NCI-H345 treated with DMSO at 0.1 percent for 48 hours (cell line): ENCODE measurements at regions not wholly inside any gene's neighbourhood (a gene's known extent, or its start where the extent isn't known, plus 50 kb on each side); places are given as distances from the start of the nearest gene placed in this dataset.

Experiments used
- DNase-seq: peaks from one replicate; lab custom pipeline; 2025; ENCODE audit not compliant: unreplicated experiment; lab: John Stamatoyannopoulos, UW

DNA sequence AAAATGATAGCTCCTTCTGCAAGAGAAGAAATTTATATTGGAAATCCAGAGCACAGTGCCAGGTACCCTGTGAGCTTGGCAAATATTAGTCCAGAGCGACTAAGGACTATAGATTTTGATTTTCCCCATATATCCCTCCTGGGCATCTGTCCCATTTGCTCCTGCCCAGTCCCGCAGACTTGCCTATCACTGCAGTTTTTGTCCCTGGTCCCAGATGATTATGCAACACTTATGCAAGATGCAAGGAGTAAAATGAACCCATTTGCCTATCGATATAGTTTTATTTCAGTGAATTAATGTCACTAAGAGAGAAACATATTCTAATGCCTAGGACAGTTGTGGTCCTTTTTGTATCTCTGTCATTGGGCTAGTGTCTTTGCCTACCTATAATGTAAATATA, 215.9 kb upstream of the BMP4 start:
- no peak for DNase-seq

DNA sequence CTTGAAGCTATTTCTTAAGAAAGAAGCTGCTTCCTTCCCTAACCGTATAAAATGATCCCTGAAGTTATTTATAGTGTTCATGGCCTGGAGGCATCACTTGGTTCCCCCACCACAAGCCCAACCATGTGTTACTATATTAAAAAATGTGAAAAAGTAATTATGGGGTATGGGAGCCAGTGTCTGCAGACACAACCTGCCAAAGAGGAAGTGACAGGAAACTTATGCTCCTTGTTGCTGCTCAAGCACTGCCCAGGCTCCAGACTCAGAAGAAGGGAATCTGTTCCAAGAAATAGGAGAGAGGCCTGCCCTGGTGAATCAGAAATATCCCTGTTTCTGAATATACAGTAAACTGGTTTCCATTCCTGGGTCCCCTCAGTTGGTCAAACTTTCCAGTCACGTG, 217.2 kb upstream of the BMP4 start:
- no peak for DNase-seq

DNA sequence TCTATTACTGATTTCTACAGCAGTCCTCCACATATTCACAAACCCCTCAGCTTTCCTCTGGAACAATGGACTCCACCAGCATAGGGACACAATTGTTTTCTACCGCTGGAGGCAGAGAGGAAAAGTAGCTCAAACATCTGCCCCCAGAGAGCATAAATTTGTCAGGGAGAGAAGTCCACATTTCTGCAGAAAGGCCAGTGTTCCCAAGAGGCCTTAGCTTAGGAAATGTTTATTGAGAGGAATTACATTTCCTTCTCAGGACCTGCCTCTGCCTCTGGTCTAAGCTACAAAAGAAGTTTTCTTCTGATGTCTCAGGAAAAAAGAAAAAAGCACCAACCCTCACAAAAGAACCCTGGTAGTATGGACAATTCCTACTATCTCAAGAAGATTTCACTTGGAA, 217.8 kb upstream of the BMP4 start:
- DNase-seq, result no peak

DNA sequence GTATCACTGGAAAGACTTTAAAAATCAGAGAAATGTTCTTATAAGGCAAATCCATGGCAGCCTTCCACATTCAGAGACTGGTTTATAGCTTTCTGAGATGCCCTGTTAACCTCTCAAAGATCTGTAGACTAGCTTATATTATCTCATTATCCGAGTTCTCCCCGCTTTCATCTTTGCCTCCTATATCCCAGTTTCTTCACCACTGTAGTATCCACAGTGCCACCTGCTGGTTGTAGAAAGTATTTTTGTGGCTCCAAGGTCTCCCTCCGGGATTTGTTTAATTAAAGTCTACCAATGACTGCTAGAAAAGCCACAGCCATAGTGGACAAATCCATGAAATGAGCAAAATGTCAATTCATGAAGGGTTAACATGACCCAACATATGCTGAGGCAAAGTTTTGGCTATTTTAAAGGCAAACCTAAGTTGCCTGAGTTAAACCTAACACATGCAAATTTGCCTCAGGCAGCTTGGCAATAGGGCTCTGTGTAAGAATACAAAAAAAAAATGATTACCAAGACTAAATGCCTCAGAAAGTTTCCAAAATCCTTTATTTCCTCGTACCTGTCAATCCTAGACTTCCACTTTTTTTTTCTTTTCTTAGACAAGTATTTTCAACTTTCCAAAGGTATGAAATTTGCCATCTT, 218.8 kb upstream of the BMP4 start:
- DNase-seq, result peak; percentile 54

DNA sequence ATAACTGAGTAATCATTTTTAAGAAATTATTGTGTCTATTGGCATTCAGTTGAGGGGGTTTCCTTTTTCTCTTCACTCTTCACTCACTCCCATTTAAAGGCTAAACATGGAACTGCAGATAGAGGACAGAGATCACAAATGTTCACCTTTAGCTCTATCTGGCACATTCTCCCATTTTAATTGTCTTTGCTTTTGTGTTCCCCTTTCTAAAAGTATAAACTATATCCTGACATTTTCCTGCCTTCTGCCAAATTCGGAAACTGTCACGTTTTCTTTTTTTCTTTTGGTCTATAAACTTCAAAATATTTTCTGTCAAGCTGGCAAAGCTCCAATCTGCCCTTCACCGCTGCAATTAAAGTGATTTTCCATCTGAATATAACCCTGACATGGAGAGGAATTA, 219.8 kb upstream of the CDKN3 start:
- no peak for DNase-seq

DNA sequence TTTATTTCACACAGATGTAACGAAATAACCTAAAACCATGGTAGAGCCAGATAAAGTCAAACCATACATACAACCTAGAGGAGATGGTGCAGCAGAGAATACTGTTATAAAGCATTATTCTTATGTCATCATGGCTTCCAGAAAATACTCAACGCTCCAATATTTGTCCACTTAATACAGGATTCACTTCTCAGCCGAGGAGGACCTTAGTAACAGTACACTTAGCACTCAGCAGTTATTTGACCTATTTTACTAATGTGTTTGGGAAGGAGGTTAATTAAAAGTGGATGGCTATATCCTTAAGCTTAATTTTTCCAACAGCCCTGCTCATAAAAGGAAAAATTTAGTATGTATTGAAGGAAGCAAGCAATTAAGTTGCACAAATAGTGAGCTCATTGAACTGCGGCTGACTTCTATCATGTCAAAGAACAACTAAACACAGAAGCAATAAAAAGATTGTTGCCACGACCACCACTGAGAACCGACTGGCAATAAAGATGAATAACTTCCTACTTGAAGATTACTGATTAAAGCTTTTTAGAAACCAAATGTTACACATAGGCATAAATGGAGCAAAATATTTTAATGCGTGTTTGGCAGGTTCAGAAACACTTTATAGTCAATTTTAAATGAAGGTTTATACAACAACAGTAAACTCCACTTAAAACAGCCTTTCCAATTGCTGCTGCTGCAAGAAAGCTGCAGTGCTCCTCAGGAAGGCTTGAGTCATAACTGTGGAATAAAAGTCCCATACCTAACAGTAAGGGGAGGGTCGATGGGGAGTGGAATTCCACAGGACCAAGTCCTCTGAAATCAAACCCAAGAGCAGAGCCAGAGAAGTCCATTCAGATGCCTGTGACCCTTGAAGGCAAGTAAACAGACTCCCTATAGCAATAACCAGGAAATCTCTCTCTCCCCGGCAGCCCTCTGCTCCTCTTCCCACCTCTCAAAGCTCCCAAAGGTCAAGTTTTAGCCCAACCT, 218.9 kb upstream of the CDKN3 start:
- DNase-seq, result no peak

DNA sequence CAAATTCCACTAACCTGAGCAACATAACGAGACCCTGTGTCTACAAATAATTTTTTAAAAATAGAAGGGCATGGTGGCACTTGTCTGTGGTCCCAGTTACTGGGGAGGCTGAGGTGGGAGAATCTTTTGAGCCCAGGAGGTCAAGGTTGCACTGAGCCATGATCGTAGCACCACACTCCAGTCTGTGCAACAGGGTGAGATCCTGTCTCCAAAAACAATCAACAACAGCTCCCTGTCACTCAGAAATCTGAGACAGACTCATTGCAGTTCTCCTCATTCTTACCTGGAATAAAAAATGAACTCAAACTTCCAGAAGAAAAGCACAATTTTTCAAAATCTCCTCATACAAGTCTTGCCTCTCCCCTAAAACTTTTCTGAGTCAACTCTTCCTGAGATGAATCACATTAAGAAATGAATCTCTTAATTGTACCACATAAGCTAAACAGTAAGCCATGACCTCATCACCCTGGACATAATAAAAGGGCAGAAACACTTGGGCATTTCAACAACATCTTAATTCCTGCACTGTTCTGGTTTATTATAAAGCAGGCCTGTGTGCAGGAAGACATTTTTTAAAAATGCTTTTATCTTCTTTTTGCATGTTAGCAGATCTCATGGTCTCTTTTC, 214.3 kb upstream of the CDKN3 start:
- no peak for DNase-seq

DNA sequence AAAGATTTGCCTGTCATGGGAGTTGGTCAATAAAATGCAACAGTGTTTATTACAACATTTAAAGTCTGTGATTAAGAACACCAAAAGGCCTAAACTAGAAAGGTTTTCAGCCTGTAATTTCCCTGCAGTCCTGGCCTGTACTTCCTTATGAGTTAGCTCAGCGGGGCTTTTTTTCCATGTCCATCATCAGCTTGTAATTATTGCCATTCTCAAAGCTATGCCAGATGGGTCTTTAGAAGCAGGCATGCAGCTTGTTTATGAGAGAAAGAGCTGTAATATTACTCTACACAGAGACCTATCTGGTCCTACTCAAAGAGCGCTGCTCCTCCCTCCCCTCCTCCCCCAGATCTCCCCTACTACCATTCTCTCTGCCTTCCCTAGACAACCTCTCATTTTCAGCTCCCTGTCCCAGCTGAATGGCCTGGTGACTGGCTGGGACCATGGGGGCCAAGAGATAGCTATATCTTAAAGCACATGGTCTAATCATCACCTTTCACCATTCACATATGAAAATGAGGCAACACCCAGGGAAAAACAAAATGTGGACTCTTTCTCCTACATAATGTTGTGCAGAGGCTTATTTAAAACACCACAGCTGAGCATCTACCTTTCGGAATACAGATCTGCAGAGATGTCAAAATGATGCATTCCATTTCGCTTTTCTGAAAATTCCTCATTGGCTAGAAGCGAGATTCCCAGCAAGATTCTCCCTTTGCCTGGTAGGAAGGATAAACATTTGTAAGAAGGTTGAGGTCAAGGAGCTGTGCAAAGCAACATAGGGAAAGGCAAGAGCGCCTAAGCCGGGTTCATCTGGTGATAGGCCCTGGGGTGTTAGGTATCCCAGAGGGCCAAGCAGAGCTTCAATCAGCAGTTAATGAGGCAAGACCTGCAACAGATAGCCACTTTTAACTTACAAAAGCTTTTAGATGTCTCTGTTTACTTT, 209.7 kb upstream of the CDKN3 start:
- DNase-seq, result peak; percentile 16

DNA sequence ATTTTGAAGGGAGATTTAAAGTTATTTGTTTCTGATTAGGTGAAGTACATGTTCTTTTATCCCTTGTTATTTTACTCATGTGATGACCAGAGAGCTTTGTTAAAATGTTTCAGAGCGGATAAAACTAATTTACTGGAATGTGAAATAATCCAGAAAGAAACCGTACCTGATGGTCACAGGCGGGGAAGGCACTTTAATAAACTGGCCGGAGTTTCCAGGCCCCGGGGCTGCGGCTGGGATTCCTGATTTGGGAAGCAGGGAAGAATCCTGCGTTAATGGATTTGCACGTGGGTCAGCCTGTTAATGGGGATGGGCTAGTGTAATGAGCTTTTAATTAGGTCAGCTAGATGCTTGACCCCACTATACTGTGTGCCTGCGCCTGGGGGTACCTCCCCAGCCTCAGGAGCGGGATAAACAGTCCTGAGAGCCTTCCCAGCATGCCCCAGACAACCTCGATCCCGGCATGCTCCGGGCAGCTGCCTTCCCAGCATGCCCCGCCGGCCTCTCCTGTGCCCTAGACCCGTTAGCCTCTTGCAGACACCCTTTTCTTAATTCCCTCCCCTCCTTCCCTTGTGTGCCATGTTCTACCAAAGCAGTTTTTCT, 208.6 kb upstream of the CDKN3 start:
- no peak for DNase-seq

DNA sequence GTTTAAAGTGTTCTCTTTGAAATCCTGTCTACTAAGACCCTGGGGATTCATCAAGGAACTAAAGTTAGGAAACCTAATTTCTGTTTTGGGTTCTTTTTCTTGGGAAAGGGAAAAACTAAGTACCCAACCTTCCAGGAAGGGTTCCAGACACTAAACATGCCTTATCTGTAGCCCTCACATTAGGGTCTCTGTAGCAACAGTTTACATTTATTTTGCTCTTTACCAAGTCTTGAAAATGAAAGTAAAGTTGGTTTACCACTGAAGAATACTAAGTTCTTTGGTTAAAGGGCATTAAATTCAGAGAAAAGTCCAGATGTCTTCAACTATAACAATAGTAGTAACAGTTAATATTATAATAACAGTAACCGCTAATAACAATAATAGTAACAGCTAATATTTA, 207.5 kb upstream of the CDKN3 start:
- DNase-seq, result no peak

DNA sequence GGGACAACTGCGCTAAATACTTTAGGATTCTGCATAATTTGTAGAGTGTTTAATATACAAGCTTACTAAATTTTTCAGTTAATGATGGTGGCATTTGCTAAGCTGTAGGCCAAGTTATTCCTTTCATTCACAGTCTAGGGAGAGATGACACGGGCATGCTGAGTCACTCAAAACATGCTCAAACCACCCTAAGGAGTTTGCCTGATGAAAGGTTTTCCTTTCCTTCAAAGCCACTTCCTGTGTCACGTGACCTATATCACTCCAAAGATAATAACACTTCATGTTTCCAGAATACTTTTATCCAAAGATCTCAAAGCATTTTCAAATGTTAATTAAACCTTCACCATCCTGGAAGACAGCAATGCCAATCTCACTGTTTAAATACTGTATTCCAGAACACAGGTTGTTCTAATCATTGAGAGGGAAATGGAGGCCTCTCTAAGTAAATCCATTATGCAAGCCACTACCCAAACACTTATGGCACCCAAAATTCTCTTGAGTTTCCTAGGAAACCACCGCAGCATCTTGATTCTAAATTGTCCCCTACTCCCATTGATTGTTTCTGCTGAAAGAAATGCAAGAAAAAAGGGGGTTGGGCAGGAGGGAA, 207.0 kb upstream of the CDKN3 start:
- no peak for DNase-seq

DNA sequence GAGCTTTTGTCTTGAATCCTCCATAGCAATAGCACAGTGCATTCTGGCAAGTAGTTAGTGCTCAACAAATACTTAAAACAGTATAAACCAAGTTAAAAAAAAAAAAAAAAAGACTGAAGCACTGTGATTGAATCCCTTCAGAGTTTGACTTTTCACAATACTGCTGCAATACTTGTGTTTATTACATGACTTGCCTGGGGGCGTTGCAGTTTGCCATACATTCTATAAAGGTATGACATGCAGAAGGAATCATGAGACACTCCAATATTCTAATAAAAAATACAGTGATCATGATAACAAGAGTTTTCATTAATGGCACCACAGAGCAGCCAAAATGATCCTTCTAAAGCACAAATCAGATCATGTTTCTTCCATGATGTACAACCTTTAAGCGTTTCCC, 205.0 kb upstream of the CDKN3 start:
- DNase-seq, result no peak

DNA sequence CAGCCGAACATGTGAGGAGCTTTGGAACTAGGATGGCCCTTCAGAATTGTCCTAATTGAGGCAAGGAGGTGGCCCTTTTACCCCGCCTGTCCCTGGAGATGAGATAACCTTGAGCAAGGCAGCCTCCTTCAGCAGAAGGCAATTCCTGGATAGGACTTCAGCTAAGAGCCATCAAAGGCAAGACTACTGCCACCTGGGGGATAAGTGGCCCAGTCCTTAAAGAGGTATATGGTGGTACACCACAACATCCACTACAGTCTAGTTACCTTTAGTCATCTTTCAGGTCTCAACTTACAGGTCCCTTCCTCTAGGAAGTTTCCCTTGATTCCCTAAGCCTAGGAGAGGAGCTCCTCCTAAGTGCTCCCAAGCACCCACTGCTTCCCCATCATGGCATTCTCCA, 204.2 kb upstream of the CDKN3 start:
- no peak for DNase-seq

DNA sequence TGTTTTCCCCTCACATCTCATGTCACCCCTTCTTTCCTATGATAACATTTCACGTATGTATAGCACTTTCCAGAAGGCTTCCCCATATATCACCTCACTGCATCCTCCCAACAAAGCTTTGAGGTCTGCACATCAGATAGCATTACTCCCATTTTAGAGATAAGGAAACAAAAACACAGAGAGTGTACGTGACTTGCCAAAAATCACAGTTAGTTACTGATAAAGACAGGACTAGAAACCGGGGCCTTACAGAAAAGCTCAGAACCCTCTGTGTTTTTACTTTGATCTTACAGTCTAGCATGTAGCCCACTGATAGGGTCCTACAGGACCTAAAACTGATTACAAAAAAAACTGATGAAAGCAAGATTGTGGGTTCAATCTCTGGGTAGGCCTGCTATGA, 202.9 kb upstream of the CDKN3 start:
- DNase-seq, result no peak

DNA sequence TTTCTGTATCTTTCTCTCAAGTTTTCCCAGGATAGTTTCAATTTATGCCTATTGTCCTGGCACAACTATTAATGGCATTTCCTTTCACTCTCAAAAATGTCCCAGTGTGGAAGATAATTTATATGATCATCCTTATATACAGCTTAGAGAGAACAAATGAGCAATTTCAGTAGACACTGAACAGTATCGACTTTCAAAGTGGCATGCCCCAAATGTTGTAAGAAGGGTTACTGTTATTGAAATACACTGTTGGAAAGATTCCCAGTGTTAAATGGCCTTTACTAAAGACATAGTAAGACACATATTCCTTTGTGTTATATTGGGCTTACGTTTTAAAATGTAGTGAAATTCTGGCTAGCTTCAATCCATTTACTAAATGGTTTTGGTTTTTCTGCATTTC, 202.3 kb upstream of the CDKN3 start:
- DNase-seq, result no peak

DNA sequence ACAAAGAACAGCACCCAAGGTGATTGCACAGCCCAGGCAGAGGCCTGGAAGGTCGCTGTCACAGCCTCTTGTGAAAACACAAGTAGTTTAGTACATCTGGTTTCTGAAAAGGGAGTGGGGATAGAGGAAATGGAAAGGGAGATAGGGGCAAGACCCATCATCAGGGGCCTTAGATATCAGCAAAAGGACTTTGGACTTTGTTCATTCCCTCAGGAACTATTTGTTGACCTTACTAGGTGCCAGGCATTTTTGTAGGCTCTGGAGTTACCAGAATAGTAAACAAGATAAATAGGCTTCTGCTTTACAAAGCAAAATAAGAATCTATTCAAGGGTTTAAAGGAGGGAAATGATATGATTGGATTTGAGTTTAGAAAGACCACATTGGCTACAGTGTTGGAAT, 199.4 kb upstream of the CDKN3 start:
- DNase-seq, result no peak

DNA sequence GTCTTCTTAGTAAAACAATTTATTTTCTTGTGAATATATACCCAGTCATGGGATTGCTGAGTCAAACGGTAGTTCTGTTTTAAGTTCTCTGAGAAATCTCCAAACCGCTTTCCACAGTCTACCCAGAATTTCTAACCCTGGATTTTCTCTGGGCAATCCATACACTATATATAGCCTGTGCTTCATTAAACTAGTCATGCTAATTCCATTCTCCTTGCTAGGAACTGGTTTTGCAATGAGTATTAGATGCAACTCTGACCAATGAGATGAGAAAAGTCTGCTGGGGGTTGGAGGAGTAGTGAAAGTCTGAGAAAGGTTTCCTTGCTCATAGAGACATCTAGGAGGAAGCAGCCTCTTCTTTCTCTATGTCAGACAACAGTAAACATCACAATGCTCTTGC, 196.1 kb upstream of the CDKN3 start:
- DNase-seq, result no peak

DNA sequence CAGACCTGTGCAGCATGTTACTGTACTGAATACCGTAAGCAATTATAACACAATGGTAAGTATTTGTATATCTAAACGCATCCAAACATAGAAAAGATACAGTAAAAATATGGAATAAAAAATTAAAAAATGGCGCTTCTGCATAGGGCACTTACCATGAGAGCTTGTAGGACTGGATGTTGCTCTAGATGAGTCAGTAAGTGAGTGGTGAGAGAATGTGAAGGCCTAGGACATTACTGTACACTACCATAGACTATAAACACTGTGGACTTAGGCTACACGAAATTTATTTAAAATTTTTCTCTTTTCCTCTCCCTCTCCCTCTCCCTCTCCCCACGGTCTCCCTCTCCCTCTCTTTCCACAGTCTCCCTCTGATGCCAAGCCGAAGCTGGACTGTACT, 194.5 kb upstream of the CDKN3 start:
- DNase-seq, result no peak

DNA sequence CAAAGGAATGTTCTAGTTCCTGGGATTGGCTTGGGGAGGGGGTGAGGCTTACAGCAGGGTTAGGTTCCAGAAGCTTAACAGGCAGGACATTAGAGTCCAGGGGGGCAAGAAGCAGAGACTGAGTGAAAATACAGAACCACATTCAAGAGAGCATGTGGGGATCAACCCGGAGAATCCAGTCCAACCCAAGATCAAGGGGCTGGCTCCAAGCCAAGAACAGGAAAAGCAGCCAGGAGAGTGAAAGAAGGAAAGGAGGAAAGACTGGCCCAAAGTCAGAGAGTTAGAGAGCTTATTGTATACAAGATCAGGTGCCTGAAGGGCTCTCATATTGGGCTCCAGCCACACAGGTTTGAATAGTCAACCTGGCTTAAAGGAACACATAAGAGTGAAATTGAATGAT, 190.3 kb upstream of the CDKN3 start:
- DNase-seq, result no peak

DNA sequence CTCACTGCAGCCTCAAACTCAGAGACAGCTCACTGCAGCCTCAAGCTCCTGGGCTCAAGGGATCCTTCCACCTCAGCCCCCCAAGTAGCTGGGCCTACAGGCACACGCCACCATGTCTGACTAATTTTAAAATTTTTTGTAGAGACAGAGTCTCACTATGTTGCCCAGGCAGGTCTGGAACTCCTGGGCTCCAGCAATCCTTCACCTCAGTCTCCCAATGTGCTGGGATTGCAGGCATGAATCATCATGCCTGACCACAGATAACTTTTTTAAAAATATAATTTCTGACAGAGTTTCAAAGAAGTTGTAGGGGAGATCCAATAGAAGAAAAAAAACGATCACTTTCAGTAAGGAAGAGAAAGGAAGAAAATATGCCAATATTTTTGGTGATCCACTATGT, 189.7 kb upstream of the CDKN3 start:
- DNase-seq, result no peak
